ENCODE measurements at regions not wholly inside any gene's neighbourhood (a gene's known extent, or its start where the extent isn't known, plus 50 kb on each side); places are given as distances from the start of the nearest gene placed in this dataset.
A peak's percentile ranks its signal among the peaks of the same experiment; 100 is the strongest.

- TF ChIP-seq CTCF (conservative IDR thresholded peaks at IDR 0.05; ENCODE audit: low read length) = no peak
- no peak overlapping the region for H3K4me3 ChIP-seq (ENCODE audit: low read length)
- DNase-seq (ENCODE audit: low read depth) = no peak
These were observed 270.6 kb downstream of the CDCA7 start for GRCh38 chr2:173625315-173625714.

GRCh38 chr2:173629076-173629475 lies 274.4 kb downstream of the CDCA7 start:
- no peak for DNase-seq (ENCODE audit: low read depth)
- TF ChIP-seq CTCF (conservative IDR thresholded peaks at IDR 0.05; ENCODE audit: low read length) = no peak
- H3K4me3 ChIP-seq (ENCODE audit: low read length) = no peak overlapping the region

- no peak for DNase-seq (ENCODE audit: low read depth)
- no peak overlapping the region for H3K4me3 ChIP-seq (ENCODE audit: low read length)
- no peak for TF ChIP-seq CTCF (conservative IDR thresholded peaks at IDR 0.05; ENCODE audit: low read length)
These were observed 275.9 kb downstream of the CDCA7 start for GRCh38 chr2:173630425-173631126.

- no peak for TF ChIP-seq CTCF (conservative IDR thresholded peaks at IDR 0.05; ENCODE audit: low read length)
- H3K4me3 ChIP-seq (ENCODE audit: low read length) = no peak overlapping the region
- DNase-seq (ENCODE audit: low read depth) = peak; percentile 26
These were observed 276.4 kb downstream of the CDCA7 start for GRCh38 chr2:173631127-173631460.

- H3K4me3 ChIP-seq (ENCODE audit: low read length) = no peak overlapping the region
- DNase-seq (ENCODE audit: low read depth) = peak; percentile 54
- TF ChIP-seq CTCF (conservative IDR thresholded peaks at IDR 0.05; ENCODE audit: low read length) = no peak
These were observed 289.5 kb downstream of the CDCA7 start for GRCh38 chr2:173644146-173644545.

- TF ChIP-seq CTCF (conservative IDR thresholded peaks at IDR 0.05; ENCODE audit: low read length) = no peak
- no peak overlapping the region for H3K4me3 ChIP-seq (ENCODE audit: low read length)
- peak; percentile 78 for DNase-seq (ENCODE audit: low read depth)
These were observed 293.1 kb downstream of the CDCA7 start for GRCh38 chr2:173647681-173648311.

- DNase-seq (ENCODE audit: low read depth) = no peak
- no peak overlapping the region for H3K4me3 ChIP-seq (ENCODE audit: low read length)
- no peak for TF ChIP-seq CTCF (conservative IDR thresholded peaks at IDR 0.05; ENCODE audit: low read length)
These were observed 294.1 kb downstream of the CDCA7 start for GRCh38 chr2:173648816-173649215.
